ENCODE measurements at regions not wholly inside any gene's neighbourhood (a gene's known extent, or its start where the extent isn't known, plus 50 kb on each side); places are given as distances from the start of the nearest gene placed in this dataset.

DNA sequence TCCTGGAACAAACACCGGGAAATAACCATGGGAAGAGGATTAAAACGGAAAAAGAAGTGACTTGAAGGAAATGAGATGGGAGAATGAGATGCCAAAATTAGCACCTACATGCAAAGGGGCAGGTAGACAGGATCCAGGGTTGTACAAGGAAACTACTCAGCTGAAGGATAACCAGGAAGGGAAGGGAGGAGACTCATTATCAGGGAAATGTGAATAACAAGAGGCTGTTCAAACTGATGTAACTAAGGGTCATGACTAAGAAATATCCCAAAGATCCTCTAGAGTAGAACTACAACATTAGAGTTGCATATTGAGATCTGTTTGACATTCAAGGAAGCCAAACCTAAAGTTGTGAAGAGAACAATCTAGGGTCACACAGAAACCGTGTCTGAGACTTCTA is 166.2 kb upstream of the SP8 start:
- no peak for DNase-seq

DNA sequence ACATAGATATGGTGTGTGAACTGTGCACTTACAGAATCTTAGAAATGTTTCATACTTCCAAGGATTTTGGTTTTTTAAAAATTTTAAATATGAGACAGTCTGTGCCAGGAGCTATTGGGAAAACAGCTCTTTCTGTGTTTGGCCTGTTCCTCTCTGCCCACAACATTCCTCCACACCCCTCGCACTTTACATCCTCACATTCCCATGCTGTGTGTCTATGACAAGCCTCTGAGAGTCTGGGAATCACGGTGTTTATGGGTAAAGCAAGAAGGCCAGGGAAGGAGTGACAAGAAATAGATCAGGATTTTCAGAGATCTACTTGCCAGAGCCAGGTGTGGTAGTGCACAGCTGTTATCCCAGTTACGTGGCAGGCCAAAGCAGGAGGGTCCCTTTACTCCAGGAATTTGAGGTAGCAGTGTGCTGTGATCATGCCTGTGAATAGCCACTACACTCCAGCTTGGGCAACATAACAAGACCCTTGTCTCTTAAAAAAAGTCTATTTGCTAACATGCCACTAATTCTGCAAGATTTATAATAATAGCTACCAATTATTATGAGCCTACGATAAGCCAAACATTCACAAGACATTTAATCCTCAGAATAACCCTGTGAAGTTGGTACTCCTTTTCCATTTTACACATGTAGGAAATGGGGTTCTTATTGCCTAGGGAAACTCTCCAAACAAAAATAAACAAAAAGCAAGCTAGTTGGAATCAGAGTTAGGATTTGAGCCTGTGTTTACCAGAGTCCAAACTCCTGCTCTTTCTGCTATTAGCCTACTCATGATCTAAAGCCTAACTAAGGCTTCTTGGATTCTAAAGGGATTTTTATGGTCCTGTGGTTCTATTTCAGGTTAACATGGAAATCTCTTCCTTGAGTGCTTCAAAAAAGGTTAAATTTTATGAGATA is 168.3 kb upstream of the SP8 start:
- no peak for DNase-seq

DNA sequence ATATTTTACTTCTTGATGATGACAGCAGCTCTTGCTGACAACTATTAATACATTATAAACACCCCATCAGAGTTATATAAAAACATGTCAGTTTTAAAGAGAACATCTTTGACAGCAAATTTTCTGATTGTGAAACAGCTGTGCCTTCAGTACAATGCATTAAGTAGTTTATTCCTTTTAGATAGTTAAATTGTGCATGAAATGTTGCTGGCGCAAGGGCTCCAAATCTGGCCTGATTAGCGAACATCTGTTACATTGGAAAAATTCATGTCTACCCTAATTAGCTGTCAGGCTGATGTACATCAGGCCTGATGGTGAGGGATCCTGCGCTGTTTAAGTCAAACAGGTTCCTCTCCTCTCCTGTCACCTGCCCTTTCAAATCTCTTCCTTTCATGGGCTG is 171.9 kb upstream of the SP8 start:
- no peak for DNase-seq

DNA sequence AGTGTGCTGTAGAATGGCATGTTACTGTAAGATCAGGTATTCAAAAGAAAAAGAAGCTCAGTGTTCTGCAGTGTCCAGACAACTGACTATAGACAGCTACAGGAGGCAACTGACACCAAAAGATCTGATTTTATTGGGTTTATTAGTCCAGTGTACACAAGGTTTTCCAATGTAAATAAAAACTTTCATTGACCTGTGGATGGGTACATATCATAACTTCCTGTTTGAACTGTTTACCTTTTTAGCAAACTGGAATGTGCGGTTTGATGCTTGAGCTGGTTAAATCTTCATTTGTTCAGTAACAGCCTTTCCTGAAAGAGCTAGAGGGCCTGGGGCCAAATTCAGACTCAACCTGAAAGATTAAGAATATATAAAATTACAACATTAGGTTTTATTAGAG is 172.6 kb upstream of the SP8 start:
- no peak for DNase-seq

DNA sequence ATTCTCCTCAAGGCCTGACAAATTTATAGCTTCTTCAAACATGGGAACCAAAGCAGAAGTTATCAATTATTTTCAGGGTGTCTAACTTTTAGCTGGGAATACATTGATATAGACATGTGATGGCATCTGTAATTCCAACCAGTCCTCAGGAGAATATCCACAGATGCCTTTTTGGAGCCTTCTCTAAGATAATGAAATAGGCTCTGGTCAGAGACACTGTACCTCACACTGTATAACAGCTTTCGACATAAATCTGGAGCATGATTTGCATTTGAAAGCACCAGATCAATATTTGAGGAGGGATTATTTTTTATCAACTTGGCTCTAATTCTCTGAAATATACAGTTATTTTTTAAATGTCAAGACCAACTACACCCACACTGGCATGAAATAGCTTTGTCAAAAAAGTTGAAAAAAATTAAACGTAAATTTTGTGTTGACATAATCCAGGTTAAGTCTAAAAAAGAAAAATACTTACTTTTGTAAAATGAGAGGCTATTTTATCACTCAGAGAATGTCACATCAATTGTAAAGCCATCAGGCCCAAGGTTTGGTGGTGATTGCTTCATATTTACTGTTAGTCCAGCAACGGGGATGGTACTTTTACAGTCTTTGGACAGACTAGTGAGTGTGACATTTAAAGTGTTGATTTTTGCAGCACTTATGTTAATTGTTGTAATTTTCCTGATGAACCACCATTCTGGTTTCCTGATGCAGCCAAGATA is 177.0 kb upstream of the SP8 start:
- no peak for DNase-seq

DNA sequence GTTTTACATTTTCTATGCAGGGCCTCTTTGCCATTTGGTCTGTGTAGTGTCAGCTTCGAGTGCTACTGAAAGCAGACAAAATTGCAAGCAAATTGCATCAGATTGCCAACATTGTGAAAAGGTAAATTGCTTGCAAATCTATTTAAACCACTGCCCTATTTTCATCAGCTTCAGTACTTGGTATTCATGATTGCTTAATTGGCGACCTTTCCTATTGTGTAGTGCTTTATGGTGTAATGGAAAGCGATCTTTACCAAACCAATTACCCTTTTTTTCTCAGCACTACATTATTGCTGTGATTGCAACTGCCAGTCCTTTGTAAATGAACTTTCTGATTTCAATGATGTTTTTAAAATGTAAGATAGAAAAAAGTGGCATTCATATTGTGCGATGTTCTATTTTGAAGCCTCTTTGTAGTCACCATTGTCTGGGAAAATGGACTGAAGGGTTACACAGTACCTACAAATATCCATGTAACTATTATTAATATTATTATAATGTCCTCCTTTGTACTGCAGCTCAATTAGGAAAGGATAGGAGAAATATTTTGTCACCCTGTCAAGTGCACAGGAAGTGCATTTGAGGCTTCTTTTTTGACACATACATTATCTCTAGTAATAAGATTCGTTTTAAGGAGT is 177.7 kb upstream of the SP8 start:
- no peak for DNase-seq

DNA sequence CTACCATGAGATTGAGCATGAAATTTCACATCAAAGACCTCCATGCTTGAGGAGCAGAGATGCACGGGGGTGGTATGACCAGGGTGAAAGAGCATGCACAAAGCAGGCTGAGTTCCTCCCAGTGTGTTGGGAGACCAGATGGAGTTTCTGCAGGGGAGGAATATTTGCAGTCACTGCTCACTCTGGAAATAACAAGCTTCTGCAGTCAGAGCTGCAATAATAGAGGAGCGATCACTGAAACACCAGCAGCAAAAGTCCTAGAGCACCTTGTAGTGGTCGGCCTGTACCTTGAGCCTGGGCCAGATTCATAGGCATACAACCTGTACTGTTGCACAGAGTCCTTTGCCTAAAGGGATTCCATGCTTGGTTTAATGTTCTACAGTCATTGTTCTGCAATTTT is 184.5 kb upstream of the SP8 start:
- no peak for DNase-seq

DNA sequence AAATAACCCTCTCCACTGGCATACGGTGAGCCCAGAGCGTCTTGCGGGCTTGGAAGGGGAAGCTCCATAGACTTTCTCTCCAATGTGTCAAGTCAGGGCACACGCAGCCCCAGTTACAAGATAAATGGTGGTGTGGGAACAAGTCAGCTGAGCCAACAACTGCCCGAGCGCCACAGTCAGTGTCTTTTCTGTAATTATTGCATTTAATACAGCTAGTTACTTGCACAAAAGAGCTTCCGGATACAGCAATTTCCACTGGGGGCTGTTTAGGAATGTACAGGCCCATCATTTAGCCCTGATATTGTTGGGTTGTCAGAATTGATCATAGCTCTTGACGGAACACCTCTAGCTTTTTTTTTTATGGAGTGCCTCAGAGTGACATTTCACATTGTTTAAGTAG is 193.5 kb upstream of the SP8 start:
- no peak for DNase-seq

DNA sequence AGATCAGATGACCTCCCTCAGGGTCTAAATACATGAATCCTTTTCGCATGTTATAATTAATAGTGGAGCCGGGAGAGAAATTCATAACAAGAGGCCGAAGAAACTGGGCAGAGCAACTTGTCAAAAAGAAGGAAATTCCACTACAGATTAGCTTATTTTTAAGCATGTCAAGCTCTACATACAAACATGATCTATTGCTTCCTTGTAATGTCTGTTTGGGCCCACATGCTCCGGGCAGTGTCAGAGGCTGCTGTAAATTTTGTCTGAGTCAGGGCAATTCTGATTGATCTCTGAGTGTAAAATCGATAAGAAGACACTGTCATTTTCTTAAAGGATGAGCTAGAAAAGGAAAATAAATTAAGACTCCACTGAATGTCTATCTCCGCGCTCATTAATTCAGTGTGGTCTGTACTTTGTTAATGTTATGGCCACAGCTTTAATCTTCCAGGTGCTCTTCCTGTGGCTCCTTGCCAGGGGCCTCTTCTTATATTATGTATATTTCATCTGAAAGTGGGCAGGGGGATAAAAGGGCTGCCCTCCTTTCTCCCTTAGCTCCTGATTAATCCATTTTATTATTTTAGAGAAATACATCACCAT is 194.1 kb upstream of the SP8 start:
- no peak for DNase-seq

DNA sequence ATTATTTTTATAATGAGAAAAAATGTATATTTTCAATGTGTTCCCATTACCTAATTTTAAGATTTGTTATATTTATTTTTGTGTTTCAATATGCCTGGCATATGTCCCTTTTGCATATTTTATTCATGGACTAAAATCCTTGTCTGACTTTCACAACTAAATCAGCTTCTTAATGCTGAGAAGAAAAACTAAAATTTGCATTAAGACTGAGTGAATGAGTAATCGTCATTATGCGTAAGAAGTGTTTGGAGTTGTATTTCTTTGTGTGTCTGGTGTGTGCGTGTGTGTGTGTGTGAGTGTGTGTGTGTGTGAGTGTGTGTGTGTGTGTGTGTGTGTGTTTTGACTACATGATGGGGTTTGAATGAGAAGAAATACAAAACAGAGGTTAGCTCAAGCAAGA is 201.7 kb upstream of the SP8 start:
- no peak for DNase-seq

DNA sequence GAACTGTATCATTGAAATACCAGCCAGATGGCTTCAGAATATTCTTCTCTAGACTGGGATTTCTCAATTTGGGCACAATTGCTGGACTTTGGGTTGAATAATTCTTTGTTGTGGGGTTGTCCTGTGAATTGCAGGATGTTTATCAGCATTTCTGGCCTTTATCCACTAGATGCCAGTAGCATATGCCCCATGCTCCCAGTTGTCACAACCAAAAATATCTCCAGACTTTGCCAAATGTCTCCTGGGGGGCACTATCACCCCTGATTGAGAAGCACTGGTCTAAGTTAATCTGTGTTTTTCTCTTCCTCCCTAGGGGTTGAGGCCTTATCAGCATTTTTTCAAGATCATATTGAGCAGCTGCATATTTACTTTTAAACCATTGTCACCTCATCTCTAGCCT is 204.9 kb upstream of the SP8 start:
- DNase-seq, result no peak

DNA sequence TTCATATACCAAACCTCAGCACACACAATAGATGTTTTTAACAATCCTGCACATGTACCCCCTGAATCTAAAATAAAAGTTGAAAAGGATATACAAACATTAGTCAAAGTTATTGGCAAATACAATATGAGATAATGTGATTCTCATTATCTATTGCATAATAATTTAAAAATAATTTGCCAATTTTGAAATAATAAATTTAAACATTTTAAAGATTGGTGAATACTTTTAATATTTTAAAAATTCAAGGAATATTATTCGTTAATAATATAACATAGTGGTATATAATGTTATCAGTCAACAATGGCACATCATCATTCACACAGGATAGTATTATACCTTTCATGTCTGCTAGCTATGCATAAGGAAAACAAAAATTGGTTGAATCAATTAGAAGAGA is 207.0 kb upstream of the SP8 start:
- DNase-seq, result no peak

DNA sequence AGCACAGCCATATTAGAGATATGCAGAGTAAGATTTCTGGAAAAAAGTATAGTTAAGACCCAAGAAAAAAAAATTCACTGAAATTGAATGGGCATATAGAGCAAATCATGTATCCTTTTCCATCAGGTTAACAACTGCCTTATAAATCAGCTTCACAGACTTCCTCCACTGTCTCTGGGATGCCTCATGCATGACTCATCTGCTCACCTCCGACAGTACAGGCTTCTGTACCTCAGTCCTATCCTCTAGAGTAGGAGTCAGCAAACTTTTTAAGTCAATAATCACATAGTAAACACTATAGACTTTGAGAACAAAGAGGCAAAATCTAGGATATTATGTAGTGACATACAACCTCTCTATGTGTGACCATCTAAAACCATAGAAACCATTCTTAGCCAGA is 211.6 kb upstream of the SP8 start:
- no peak for DNase-seq

DNA sequence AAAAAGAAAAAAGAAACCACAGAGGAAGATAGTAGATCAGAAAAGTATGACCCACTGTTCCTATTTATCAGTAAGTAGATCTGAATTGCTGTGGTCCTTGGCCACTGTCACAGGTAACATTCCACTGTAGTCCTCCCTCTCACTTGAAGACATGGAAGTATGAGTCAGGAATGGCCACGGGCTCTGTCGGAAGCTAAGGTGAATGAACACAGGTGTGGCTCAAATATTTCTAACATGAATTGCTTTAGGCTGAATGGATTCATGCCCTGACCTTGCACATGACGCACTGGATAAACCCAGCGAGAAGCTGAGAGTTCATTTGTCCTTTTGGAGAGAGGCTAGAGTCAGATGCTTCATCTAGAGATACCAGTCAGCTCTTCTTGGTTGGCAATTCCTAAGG is 224.5 kb upstream of the SP8 start:
- DNase-seq, result no peak

DNA sequence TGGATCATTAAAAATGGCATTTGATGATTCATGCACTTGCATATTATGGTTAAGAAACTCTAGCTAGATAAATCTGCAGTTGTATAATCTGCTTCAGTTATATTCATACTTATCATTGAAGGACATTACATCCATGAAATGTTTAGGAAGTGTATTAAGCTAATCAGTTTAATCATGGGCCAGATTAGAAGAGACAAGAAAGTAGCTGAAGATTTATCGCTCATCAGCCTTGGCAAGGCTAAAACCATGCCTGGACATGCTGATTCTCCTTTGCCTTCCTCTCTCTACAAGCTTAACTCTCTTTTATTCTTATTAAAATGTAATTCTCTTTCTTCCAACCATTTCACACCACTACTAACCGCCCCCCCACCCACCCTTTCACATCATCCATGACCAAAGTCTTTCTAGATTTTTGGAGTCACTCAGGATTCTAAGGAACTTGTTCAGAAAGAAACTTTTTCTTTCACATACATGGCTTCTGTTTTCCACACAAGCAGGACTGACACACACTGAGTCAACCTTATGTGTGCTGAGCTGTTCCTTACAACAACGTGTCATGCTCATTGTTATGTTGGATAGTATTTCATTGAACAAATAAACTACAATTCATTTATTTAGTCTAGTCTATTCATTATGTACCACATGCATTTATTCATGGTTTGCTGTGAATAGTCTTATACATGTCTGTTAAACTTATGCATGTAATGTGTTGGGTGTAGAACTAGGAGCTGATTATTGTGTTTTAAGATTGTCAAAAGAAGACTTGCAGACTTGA is 227.3 kb upstream of the SP8 start:
- no peak for DNase-seq

DNA sequence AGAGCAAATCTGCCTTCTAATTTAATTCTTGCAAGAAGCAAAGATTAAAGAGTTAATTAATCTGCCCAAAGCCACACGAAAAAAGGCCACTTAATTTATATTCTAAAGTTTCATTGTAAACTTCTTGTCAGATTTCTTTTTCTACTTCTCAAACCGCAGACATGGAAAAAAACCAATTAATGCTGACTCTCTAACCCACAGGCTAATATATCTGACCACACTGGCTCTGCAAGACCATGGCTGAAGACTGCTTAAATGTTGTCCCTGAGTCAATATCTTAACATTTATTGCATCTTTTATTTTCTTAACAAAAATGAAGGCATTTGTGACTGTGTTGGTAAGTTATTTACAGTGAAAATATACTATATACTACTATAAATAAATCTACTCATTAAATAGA is 234.0 kb upstream of the SP8 start:
- DNase-seq, result no peak

DNA sequence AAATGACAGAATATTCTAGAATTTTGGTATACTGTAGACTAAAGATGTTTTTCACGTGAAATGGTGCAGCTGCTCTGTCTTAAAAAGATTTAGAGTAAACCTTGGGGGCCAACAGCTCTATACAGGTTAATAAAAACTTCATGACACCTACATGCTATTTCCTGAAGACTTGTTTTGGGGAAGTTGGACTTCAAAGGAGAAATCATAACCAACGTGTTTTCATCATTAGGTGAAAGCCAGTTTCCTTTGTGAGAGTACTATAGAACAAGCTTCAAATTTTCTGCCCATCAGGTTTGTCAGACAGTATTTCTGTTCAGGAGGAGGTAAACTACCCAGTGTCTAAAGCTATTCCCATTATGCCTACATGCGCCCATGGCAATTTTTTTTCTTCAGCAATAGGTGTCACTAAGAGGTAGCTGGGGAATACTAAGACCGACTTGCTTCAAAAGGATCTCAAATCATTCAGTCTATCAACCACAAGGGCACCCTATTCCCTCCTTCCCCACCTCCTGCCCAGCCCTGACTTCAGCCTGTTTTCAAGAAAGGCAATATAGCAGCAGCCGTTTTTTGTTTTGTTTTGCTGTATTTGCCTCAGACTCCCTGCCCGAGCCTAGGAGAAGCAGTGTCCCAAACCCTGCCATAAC is 237.3 kb upstream of the SP8 start:
- no peak for DNase-seq

DNA sequence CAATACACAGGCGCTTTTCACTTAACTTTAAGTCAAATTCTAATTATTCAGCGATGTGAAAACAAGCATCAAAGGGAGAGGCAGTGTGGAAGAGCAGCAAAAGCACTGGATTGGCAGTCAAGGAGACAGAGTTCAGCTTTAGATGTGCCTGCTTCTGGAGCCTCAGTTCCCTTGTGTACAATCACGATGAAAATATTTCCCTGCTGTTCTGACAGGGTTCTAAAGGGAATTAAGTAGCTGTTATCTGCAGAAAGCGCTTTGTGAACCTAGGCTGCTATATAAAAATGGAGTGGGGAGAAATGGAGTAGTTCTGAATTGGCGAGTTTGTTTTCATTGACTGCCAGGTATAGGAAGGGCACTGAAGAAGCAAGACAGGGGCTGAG is 237.8 kb upstream of the SP8 start:
- no peak for DNase-seq

DNA sequence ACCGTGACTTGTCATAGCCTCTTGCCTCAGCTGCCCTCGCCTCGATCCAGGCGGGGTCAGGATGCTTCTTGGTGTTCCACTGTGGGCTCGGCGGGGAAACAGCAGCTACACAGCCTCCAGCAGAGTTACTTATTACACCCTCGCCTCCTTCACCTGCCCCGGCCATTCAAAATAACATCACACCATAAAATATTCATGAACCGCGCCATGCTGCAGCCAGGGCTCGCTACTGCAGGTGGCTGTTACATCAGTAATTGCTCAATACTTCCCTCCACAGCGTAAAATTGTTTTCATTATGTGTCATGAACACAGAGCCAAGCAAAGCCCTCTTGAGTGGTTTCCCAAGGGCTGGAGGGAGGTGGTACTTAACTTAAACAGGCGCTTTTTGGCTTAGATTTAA is 241.5 kb upstream of the SP8 start:
- DNase-seq, result no peak

DNA sequence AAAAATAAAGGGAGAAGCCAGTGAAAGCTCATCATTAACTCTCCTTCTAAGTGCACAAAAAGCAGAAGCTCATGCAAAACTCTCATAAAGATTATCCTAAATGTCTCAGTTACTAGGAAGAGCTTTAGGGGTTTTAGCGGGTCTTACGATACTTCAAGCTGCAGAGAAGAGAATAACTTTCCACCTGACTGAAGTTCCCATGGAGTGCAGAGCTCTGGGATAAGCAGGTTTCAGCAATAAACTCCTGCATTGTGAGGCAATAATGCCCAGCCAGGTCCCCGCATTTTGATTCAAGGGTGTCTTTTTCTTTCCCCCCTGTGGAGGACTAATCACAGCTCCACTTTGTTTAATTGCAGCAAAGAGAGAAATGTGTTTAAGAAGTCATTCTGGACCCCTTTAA is 241.9 kb upstream of the SP8 start:
- DNase-seq, result no peak

DNA sequence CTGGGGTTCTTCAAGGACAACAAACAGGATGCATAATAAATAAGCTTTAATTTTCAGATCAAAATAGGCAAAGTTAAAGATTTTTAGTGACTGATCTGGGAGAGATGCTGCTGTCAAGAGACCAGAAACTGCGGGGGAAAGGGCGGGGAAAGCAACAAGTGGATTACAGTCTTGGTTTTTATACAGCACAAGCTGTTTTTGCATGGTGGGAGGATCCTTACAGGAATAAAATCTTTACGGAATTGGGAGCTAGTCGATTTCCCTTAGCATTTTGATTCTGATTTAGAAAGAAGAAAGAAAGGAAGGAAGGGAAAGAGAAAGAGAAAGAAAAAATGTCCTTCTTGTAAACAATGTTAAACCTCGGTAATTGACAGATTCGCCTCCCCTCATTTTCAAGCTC is 242.3 kb upstream of the SP8 start:
- DNase-seq, result no peak

DNA sequence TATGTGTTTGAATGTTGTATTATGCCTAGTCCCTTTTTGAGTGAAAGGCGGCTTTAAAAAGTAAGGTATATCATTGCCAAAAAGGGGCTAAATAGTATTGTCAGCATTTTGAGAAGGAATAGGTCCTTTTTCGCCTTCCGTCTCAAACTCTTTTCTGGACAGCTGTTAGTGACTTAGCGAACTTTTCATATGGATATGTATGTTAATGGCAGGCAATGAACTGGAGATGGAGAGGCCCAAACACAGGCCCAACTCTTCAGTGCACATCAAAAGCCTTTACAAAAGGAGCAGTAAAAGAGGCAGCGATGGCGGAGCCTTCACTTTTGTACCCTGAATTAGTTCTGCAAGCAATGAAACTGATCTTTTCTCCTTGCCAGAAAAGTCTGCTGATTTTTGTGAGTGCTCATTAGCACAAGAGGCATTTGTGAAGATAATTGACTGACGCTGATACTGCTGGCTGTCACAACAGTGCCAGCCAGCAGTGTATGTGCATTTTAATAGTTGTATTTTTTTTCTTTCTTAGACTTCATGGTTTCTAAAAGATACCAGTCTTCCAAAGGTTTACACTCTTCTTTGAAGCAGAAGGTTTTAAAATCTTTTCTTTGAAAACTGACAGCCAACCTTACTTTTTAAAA is 243.7 kb upstream of the SP8 start:
- DNase-seq, result no peak

Data from activated CD4-positive, alpha-beta T cell treated with anti-CD3 and anti-CD28 coated beads, Interleukin-2, amount 50 U/mL, for 4 hours (primary cell).